ENCODE measurements at regions not wholly inside any gene's neighbourhood (a gene's known extent, or its start where the extent isn't known, plus 50 kb on each side); places are given as distances from the start of the nearest gene placed in this dataset.

DNA sequence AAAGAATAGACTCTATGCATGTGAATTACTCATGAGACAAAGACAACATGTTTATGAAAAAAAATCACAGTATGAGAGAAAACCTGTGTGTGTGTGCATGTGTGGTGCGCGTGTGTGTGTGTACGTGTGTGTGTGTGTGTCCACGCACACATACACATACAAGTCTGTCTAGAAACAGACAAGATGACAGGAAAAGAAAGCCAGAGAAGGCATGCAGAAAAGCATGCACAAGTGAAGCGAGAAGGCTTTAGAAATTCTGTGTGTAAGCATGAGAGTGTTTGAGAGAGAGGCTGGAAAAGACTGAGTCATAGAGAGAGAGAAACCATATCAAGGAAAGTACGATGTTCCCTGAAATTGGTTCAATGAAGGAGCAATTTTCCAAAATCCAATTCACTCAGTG, 566.4 kb upstream of the C16orf82 start:
- BruUV-seq (replicated peaks): no TSS peak
- no peak for ATAC-seq
- CTCF ChIA-PET: no interaction called here

More for the DNA sequence above, 566.4 kb upstream of the C16orf82 start:
- no peak overlapping the region for H3K9ac ChIP-seq (ENCODE audit: low read length)
- H3K4me1 ChIP-seq (ENCODE audit: control insufficient read depth in 1 of 2, insufficient read depth in 2 of 2, low read length in 2 of 2): no peaks in the 10 kb centered on the region
- no peak overlapping the region for H3K27ac ChIP-seq (ENCODE audit: low read depth, low read length)
- no peak overlapping the region for H2AFZ ChIP-seq (ENCODE audit: low read depth, low read length, poor library complexity, severe bottlenecking)
- no peaks in the 10 kb centered on the region for H3K36me3 ChIP-seq (ENCODE audit: control insufficient read depth in 1 of 2, insufficient read depth in 2 of 2, low read length in 2 of 2)
- ChIA-PET POLR2A (no interaction called here), RAD21 (ENCODE audit: low non-redundant PET in 1 of 2, low total read pairs in 2 of 2, uncharacterized antibody in 2 of 2, unreplicated experiment in 2 of 2) (no interaction called here)
- no peak overlapping the region for H3K4me2 ChIP-seq (ENCODE audit: low read length)
- no peaks in the 10 kb centered on the region for H4K20me1 ChIP-seq (ENCODE audit: insufficient read depth)
- no peak for DNase-seq (ENCODE audit: low read depth, low spot score)
- no peaks in the 10 kb centered on the region for H3K9me2 ChIP-seq (ENCODE audit: insufficient read depth)
- H3K79me2 ChIP-seq (ENCODE audit: insufficient read depth, low read length): no peaks in the 10 kb centered on the region
- peaks cover 0 to 3% of the 10 kb centered on the region in 2 experiments; a peak in 1 of 4 replicates for H3K9me3 ChIP-seq (ENCODE audit: control insufficient read depth in 1 of 2, insufficient read depth in 1 of 2, low read depth in 1 of 2, low read length in 2 of 2)
- intact Hi-C loops (cut with micrococcal nuclease): no loop called here
- H3K4me3 ChIP-seq (replicated peaks in 1 of 2; ENCODE audit: low read depth in 1 of 2, low read length in 2 of 2): no peak overlapping the region
- TF ChIP-seq SRF (IDR thresholded peaks at IDR 0.05; ENCODE audit: low read depth): no peak
- TF ChIP-seq, protein P1, sequence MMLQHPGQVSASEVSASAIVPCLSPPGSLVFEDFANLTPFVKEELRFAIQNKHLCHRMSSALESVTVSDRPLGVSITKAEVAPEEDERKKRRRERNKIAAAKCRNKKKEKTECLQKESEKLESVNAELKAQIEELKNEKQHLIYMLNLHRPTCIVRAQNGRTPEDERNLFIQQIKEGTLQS (IDR thresholded peaks at IDR 0.05): no peak
- no peak for TF ChIP-seq EZH2 (IDR thresholded peaks at IDR 0.05)
- TF ChIP-seq CTCF (IDR thresholded peaks at IDR 0.05 in 2 of 3, conservative IDR thresholded peaks at IDR 0.05 in 1 of 3; ENCODE audit: borderline replicate concordance in 1 of 3, insufficient read depth in 1 of 3, low read depth in 2 of 3, low read length in 2 of 3): no peak
- no peak for TF ChIP-seq CBX3 (IDR thresholded peaks at IDR 0.05; ENCODE audit: low read depth)
- TF ChIP-seq ZFX (IDR thresholded peaks at IDR 0.05): no peak
- no peak for TF ChIP-seq ZNF274 (IDR thresholded peaks at IDR 0.05; ENCODE audit: low read depth, low read length)
- no peak for TF ChIP-seq REST (IDR thresholded peaks at IDR 0.05; ENCODE audit: low read depth)
- TF ChIP-seq JUND (IDR thresholded peaks at IDR 0.05): no peak
- TF ChIP-seq POLR2AphosphoS5 (IDR thresholded peaks at IDR 0.05; ENCODE audit: low read depth, low read length): no peak
- no peak for TF ChIP-seq SP1 (IDR thresholded peaks at IDR 0.05; ENCODE audit: low read depth)
- TF ChIP-seq TCF7L2 (IDR thresholded peaks at IDR 0.05; ENCODE audit: borderline replicate concordance, extremely low read depth, insufficient read depth, insufficient read length): no peak
- TF ChIP-seq ZBTB33 (IDR thresholded peaks at IDR 0.05; ENCODE audit: extremely low read depth, insufficient replicate concordance, low read length): no peak
- no peak for TF ChIP-seq FOSL1 (IDR thresholded peaks at IDR 0.05; ENCODE audit: low read depth)
- no peak for TF ChIP-seq SIN3A (IDR thresholded peaks at IDR 0.05; ENCODE audit: low read depth)
- TF ChIP-seq EGR1 (IDR thresholded peaks at IDR 0.05; ENCODE audit: low read depth): no peak
- TF ChIP-seq, protein P2, sequence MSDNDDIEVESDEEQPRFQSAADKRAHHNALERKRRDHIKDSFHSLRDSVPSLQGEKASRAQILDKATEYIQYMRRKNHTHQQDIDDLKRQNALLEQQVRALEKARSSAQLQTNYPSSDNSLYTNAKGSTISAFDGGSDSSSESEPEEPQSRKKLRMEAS (IDR thresholded peaks at IDR 0.05): no peak
- TF ChIP-seq ELF1 (IDR thresholded peaks at IDR 0.05; ENCODE audit: borderline replicate concordance, low read depth): no peak
- no peaks in the 10 kb centered on the region for H3K27me3 ChIP-seq (ENCODE audit: insufficient read depth, low read length)
